NCI-H1694 (cell line): ENCODE measurements at regions not wholly inside any gene's neighbourhood (a gene's known extent, or its start where the extent isn't known, plus 50 kb on each side); places are given as distances from the start of the nearest gene placed in this dataset.
A peak's percentile ranks its signal among the peaks of the same experiment; 100 is the strongest.
"Not testable (repeated sequence)": the region's sequence is repeated elsewhere in the genome, so short reads cannot be mapped to it uniquely, and the experiment has no call there.

Experiments used
- DNase-seq: peaks from one replicate; lab custom pipeline; 2025; lab: John Stamatoyannopoulos, UW

DNA sequence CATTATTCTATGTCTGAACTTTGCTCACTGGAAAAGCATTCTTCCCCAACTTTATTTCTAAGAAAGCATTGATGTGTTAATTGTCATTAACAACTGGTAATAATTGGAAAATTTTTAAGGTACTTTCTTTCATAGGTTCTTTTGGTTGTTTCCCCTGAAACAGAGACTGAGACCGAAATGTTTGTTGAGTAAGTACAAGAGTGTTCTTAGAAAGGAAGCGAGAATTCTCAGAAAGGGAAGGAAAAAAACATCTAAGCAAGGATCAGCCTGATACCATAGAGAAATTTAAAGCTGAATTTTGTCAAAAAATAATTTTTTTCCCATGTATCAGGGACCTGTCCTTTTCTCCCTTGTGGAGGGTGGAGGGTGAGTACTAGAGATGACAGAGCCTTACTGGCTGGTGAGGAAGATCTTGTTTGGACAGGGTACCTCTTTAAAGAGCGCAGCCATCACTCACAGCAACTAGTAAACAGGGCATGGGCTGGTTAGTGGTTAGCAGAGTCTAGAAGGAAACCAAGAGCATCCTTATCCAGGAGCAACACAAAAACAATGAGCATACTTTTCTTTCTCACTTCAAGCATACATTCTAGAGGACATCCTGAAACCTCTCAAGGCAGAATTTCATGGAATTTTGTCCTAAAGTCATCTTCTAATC lies 898.5 kb downstream of the DNAH5 start:
- no peak for DNase-seq

- no peak for DNase-seq
These were observed 910.4 kb downstream of the DNAH5 start for GRCh38 chr5:13034061-13034460.

GRCh38 chr5:13029211-13029610 lies 915.3 kb downstream of the DNAH5 start:
- no peak for DNase-seq

- DNase-seq = no peak
These were observed 916.6 kb downstream of the DNAH5 start for GRCh38 chr5:13027874-13028273.

DNA sequence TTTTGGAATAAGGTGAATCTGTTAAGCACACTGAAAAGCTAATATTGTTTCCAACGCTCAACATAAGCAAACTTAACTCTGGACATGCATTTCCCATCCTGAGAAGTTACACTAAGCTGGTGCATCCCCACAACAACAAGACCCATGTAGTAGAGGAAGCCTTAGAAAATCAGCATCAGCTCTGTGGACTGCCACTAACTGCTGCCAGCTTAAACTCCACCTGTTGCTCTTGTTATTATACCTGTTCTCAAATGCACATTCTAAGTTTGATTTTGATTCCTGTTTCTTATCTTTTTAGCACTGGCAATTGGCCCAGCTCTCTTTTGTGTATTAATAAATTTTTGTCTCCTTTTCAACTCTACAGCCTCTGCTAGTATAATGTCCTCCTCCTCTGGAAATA lies 924.8 kb downstream of the DNAH5 start:
- DNase-seq = no peak

- DNase-seq = no peak
These were observed 941.0 kb downstream of the DNAH5 start for GRCh38 chr5:13003457-13003856.

- DNase-seq = no peak
These were observed 944.8 kb downstream of the DNAH5 start for GRCh38 chr5:12999667-13000066.

DNA sequence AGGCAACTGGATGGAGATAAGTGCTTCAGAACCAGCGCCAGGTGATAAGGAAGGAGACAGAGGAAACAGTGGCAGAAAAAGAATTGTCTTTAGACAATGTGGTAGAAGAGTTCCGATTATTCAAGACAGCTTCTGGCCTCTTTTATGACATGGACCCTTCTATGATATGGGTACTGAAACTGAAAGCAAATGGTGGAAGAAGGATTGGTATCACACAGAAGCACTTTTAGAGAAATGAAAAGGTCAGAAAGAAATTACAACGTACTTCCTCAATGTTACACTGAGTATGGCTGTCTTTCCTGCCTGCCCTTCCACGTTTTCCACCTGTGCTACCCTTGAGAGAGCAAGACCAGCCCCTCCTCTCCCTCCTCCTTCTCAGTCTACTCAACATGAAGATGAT lies 959.3 kb downstream of the DNAH5 start:
- DNase-seq = no peak

- no peak for DNase-seq
These were observed 969.6 kb downstream of the DNAH5 start for GRCh38 chr5:12974856-12975255.

- DNase-seq = no peak
These were observed 978.7 kb downstream of the DNAH5 start for GRCh38 chr5:12965804-12966203.

DNA sequence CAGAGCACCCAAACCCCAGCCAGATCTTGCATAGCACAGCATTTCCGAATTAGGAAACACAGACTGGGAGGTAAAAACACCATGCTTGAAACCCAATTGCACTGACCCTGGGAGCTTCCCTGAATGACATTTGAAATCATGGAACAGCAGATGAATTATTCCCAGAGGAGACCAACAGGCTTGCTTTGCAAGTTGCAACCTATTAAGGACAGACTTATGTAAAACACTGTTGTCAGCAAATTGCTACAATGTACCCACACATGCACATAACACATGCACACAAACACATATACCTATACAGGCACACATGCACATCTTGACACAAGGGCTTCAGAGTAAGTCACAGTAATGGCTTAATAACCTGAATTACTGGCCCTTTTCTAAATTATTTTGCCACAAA lies 984.8 kb downstream of the DNAH5 start:
- no peak for DNase-seq

GRCh38 chr5:12952409-12952808 lies 992.1 kb downstream of the DNAH5 start:
- DNase-seq = no peak

- DNase-seq = no peak
These were observed 992.6 kb downstream of the DNAH5 start for GRCh38 chr5:12951846-12952245.

GRCh38 chr5:12947379-12947778 lies 997.1 kb downstream of the DNAH5 start:
- no peak for DNase-seq

GRCh38 chr5:12945477-12945876 lies 999.0 kb downstream of the DNAH5 start:
- not testable (repeated sequence) for DNase-seq

GRCh38 chr5:12936221-12936620 lies 1008.3 kb downstream of the DNAH5 start:
- DNase-seq = no peak

GRCh38 chr5:12934722-12935121 lies 1009.8 kb downstream of the DNAH5 start:
- no peak for DNase-seq

- DNase-seq = no peak
These were observed 1016.3 kb upstream of the CTNND2 start for GRCh38 chr5:12920527-12920926.

GRCh38 chr5:12911156-12911555 lies 1006.9 kb upstream of the CTNND2 start:
- no peak for DNase-seq

GRCh38 chr5:12910641-12911040 lies 1006.4 kb upstream of the CTNND2 start:
- DNase-seq = no peak

GRCh38 chr5:12902611-12903010 lies 998.4 kb upstream of the CTNND2 start:
- DNase-seq = no peak

GRCh38 chr5:12901696-12902095 lies 997.5 kb upstream of the CTNND2 start:
- DNase-seq = no peak

- DNase-seq = no peak
These were observed 991.8 kb upstream of the CTNND2 start for GRCh38 chr5:12896086-12896485.

DNA sequence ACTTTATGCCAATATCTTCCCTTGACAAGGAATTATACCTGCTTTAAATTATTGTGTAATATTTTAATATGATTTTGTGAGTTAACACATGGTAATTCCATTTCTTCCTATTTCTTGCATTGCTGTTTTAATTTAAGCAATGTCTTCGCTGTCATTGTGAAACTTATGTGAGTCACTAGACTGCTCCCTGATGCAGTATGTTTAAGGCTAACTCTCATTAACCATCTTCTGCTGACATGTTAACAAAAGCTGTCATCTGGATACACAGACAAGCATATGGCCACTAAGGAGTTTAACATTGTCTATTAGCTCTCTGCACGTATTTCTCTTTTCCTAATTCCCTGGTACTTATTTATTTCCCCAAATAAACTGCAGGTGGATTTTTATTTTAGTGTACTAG lies 980.8 kb upstream of the CTNND2 start:
- peak; percentile 9 for DNase-seq

GRCh38 chr5:12883395-12883794 lies 979.1 kb upstream of the CTNND2 start:
- no peak for DNase-seq
